Stimulated activated memory B cell treated with anti-CD40 and anti-IgM and Interleukin-4, amounts not matched to agents 10 μg/mL and 1 μg/mL and 100 μg/mL, for 72 hours (primary cell): ENCODE measurements at regions not wholly inside any gene's neighbourhood (a gene's known extent, or its start where the extent isn't known, plus 50 kb on each side); places are given as distances from the start of the nearest gene placed in this dataset.

Source experiments
- ATAC-seq: fragments of 150-1000 bp; cut with Tn5 transposase; 2 replicates; pipeline ENCODE4 v1.10.0; 2021
- H3K27ac Mint-ChIP-seq: one replicate; pipeline ENCODE4 v1.8.0; 2022; ENCODE audit warnings: mild to moderate bottlenecking, mixed read lengths
- H3K27me3 Mint-ChIP-seq: one replicate; pipeline ENCODE4 v1.8.0; 2022; ENCODE audit warnings: mixed read lengths
- H3K36me3 Mint-ChIP-seq: one replicate; pipeline ENCODE4 v1.8.0; 2022; ENCODE audit warnings: mixed read lengths
- H3K4me1 Mint-ChIP-seq: one replicate; pipeline ENCODE4 v1.8.0; 2022; ENCODE audit warnings: mixed read lengths
- H3K4me3 Mint-ChIP-seq: one replicate; pipeline ENCODE4 v1.8.0; 2022; ENCODE audit warnings: mild to moderate bottlenecking, moderate library complexity, mixed read lengths
- H3K9me3 Mint-ChIP-seq: one replicate; pipeline ENCODE4 v1.8.0; 2022; ENCODE audit warnings: mixed read lengths

DNA sequence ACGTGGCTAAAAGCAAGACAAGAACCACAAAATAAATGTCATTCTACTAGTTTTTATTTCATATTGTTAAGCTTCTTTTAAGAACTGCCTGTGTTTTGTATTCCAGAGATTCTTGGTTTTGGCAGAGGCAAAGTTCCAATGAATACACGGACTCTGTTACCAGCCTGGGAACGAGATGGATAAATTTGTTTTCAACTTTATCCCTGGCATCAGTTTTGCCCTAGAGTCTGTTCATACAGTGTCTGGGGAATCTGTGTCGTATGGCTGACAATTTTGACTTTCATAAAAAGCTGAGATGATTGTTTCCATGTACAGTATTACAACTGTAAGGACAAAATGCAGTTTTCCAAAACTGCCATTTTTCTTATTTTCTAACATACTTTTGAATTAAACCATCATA is 327.6 kb downstream of the TBC1D4 start:
- no peak overlapping the region for H3K27ac Mint-ChIP-seq
- peaks cover 12% of the 10 kb centered on the region for H3K9me3 Mint-ChIP-seq
- H3K36me3 Mint-ChIP-seq, result no peaks in the 10 kb centered on the region
- no peak overlapping the region for H3K4me3 Mint-ChIP-seq
- no peak for ATAC-seq
- H3K4me1 Mint-ChIP-seq, result no peaks in the 10 kb centered on the region
- H3K27me3 Mint-ChIP-seq, result no peaks in the 10 kb centered on the region

- no peak for ATAC-seq
- Mint-ChIP-seq H3K4me1 (no peaks in the 10 kb centered on the region), H3K36me3 (no peaks in the 10 kb centered on the region), H3K27me3 (no peaks in the 10 kb centered on the region), H3K27ac (no peak overlapping the region), H3K4me3 (no peak overlapping the region), H3K9me3 (peaks cover 12% of the 10 kb centered on the region)
Observed at GRCh38 chr13:75153834-75154233, 328.1 kb downstream of the TBC1D4 start.

DNA sequence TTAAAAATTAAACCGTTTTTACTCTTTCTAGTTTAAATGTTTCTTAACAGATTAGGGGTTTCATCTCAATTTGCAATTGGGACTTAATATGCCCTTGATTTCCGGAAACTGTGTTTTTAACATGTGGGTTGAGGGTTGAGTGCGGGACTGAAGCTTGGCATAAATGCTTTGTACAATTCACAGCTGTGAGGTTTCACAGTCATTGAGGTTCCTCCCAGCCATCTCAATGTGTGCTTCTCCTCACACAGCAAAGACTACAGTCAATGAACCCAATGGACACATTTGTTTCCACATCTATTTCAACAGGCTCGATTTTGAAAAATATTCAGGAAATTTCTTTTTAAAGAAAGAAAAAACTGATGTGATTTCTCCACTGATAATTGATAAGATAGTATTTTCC is 328.6 kb downstream of the TBC1D4 start:
- Mint-ChIP-seq H3K27me3 (no peaks in the 10 kb centered on the region), H3K36me3 (no peaks in the 10 kb centered on the region), H3K27ac (no peak overlapping the region), H3K9me3 (peaks cover 12% of the 10 kb centered on the region), H3K4me1 (no peaks in the 10 kb centered on the region), H3K4me3 (no peak overlapping the region)
- ATAC-seq, result no peak

DNA sequence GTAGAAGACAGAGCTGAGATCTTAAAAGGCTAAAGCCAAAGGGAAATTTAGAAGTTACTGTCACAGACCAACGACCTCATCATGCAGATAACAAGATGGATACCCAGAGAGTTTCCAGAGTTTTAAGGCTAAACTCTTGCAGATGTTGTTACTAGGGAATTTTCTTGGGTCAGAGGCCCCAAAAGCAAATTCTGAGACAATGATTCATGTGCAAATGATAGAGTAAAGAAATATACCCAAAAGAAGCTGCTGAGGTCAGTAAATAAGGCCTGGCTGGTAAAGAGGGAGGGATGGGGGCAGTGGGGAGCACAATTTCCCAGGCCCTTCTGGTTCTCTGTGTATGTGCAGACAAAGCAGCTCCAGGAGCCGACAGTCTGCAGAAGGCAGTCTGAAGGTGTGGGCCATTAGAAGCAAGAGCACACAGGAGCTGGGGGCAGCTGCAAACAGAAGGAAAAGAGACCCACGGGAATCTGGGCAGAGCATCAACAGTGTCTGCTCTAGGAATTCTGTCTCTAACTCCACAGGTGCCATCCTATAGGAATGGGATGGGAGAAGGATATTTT is 330.8 kb downstream of the TBC1D4 start:
- ATAC-seq, result no peak
- Mint-ChIP-seq H3K27me3 (no peaks in the 10 kb centered on the region), H3K4me1 (no peaks in the 10 kb centered on the region), H3K9me3 (peaks cover 10% of the 10 kb centered on the region), H3K4me3 (no peak overlapping the region), H3K36me3 (no peaks in the 10 kb centered on the region), H3K27ac (no peak overlapping the region)

- ATAC-seq, result no peak
- Mint-ChIP-seq H3K4me3 (no peak overlapping the region), H3K27me3 (no peaks in the 10 kb centered on the region), H3K4me1 (no peaks in the 10 kb centered on the region), H3K27ac (no peak overlapping the region), H3K36me3 (no peaks in the 10 kb centered on the region), H3K9me3 (peaks cover 9% of the 10 kb centered on the region)
Observed at GRCh38 chr13:75149776-75150175, 332.2 kb downstream of the TBC1D4 start.

GRCh38 chr13:75147946-75148345 is 334.0 kb downstream of the TBC1D4 start:
- no peaks in the 10 kb centered on the region for H3K27me3 Mint-ChIP-seq
- no peak overlapping the region for H3K27ac Mint-ChIP-seq
- H3K9me3 Mint-ChIP-seq, result peaks cover 8% of the 10 kb centered on the region

DNA sequence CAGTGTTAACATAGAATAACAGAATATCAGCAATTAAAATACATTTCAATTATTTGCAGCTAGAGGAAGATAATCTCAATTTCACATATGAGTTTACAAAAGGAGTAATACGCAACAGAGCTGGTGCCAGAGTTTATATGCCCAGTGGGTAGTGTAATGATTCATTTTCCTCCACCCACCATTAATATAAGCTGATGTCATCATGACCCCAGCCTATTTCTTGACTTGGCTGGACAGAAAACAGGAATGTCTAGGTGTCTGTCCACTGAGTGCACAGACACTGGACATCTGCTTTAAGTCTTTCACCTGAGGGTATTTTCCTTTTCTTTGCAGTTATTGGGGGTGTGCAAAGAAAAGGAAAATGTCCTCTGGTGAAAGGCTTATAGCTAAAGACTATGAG is 335.5 kb downstream of the TBC1D4 start:
- Mint-ChIP-seq H3K9me3 (no peaks in the 10 kb centered on the region), H3K27me3 (no peaks in the 10 kb centered on the region), H3K36me3 (no peaks in the 10 kb centered on the region), H3K4me3 (no peak overlapping the region), H3K27ac (no peak overlapping the region), H3K4me1 (no peaks in the 10 kb centered on the region)
- no peak for ATAC-seq

More at GRCh38 chr13:75147946-75148345, 334.0 kb downstream of the TBC1D4 start:
- Mint-ChIP-seq H3K4me3 (no peak overlapping the region), H3K4me1 (no peaks in the 10 kb centered on the region), H3K36me3 (no peaks in the 10 kb centered on the region)
- no peak for ATAC-seq

- Mint-ChIP-seq H3K4me3 (no peak overlapping the region), H3K27me3 (no peaks in the 10 kb centered on the region), H3K27ac (no peak overlapping the region), H3K36me3 (no peaks in the 10 kb centered on the region), H3K4me1 (no peaks in the 10 kb centered on the region), H3K9me3 (no peaks in the 10 kb centered on the region)
- no peak for ATAC-seq
Observed at GRCh38 chr13:75145927-75146326, 336.0 kb downstream of the TBC1D4 start.

- H3K4me1 Mint-ChIP-seq, result no peaks in the 10 kb centered on the region
- no peak for ATAC-seq
- no peak overlapping the region for H3K27ac Mint-ChIP-seq
- H3K36me3 Mint-ChIP-seq, result no peaks in the 10 kb centered on the region
- H3K27me3 Mint-ChIP-seq, result no peaks in the 10 kb centered on the region
- peaks cover 10% of the 10 kb centered on the region for H3K9me3 Mint-ChIP-seq
- H3K4me3 Mint-ChIP-seq, result no peak overlapping the region
Observed at GRCh38 chr13:75139291-75139690, 342.7 kb downstream of the TBC1D4 start.

GRCh38 chr13:75137911-75138571 is 343.9 kb downstream of the TBC1D4 start:
- ATAC-seq, result no peak
- Mint-ChIP-seq H3K36me3 (no peaks in the 10 kb centered on the region), H3K27ac (no peak overlapping the region), H3K4me1 (no peaks in the 10 kb centered on the region), H3K9me3 (peaks cover 10% of the 10 kb centered on the region), H3K27me3 (no peaks in the 10 kb centered on the region), H3K4me3 (no peak overlapping the region)

GRCh38 chr13:75136151-75136550 is 345.8 kb downstream of the TBC1D4 start:
- no peaks in the 10 kb centered on the region for H3K27me3 Mint-ChIP-seq
- no peak for ATAC-seq
- H3K9me3 Mint-ChIP-seq, result peaks cover 10% of the 10 kb centered on the region
- no peak overlapping the region for H3K27ac Mint-ChIP-seq
- H3K4me1 Mint-ChIP-seq, result no peaks in the 10 kb centered on the region
- no peak overlapping the region for H3K4me3 Mint-ChIP-seq
- H3K36me3 Mint-ChIP-seq, result no peaks in the 10 kb centered on the region

DNA sequence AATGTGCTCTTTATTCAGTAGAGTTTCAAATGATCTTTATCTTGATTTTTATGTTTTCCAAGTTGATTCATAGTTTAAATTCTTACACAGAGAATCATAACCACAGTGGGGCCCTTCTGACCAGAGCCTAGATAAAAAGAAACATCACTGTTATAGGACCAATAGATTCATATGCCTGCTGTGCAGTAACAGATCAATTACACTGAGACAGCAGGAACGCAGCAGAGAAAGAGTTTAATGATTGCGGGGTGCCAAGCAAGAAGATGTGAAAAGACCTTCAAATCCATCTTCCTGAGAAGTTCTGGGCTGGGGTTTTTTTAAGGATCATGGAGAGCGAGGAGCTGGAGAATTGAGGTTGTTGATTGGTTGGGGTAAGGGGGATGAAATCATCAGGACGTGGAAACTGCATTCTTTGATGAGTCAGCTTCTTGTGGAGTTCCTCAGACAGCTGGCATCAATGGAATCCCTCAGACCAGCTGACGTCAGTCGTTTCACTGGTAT is 346.6 kb downstream of the TBC1D4 start:
- peaks cover 10% of the 10 kb centered on the region for H3K9me3 Mint-ChIP-seq

DNA sequence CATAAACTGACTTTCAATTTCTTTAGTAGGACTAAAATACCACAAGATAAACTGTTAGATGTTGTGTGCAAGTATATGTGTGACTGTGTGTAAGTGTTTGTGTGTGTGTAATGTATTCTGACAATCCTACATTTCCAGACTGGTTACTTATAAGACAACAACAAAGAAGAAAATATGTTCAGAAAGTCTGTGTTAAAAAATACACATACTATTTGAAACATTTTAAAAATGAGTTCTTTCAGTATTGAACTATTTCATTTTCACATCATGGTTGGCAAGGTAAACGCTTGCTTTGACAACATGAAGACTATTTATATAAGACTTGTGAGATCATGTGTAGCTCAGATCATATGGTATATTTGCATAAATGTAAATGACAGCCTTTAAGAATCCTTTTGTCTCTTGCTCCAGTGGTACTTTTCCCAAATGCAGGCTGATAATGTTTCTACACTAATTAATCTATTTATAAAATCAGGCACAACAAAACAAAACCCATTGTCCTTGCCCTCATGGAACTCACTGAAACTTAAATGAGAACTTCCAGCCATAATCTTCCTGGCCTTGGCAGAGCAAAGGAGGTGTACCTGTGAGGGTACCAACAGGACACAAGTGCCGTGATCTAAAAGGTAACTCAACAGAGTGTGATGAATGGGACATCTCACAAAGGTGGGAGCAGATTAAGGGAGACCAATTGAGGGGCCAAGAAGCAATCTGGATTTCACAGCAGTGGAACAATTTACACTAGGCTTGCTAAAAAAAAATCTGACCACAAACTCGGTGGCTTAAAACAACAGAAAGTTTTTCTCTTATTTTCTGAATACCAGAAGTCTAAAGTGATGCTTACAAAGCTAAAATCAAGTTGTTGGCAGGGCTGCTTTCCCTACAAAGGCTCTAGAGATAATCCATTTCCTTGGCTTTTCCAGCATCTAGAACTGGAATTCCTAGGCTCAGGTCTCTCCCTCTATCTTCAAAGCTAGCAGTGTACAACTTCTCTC is 349.0 kb downstream of the TBC1D4 start:
- no peaks in the 10 kb centered on the region for H3K4me1 Mint-ChIP-seq
- no peak overlapping the region for H3K4me3 Mint-ChIP-seq
- no peak for ATAC-seq
- H3K36me3 Mint-ChIP-seq, result no peaks in the 10 kb centered on the region
- no peaks in the 10 kb centered on the region for H3K27me3 Mint-ChIP-seq
- H3K9me3 Mint-ChIP-seq, result peaks cover 4% of the 10 kb centered on the region
- H3K27ac Mint-ChIP-seq, result no peak overlapping the region

More for the DNA sequence above, 346.6 kb downstream of the TBC1D4 start:
- Mint-ChIP-seq H3K27me3 (no peaks in the 10 kb centered on the region), H3K4me3 (no peak overlapping the region), H3K36me3 (no peaks in the 10 kb centered on the region), H3K27ac (no peak overlapping the region), H3K4me1 (no peaks in the 10 kb centered on the region)
- no peak for ATAC-seq

DNA sequence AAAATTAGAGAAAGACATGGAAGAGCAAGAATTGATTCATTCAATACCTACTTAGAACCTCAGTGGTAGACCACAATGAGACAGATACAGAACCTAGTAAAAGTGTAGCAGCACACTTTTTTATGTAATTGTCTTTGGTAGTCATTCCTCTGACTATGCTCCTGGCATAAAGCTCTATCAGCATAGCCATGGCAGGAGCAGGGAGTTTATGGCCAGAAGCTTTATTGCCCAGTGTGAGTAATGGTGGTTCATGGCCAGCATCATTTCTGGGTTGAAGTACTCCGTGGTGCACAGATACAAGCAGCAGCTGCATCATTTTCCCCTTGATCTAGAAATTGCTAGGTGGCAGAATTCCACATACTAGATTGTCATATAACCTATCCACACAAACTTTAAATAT is 352.6 kb downstream of the TBC1D4 start:
- no peaks in the 10 kb centered on the region for H3K36me3 Mint-ChIP-seq
- no peaks in the 10 kb centered on the region for H3K4me1 Mint-ChIP-seq
- no peaks in the 10 kb centered on the region for H3K9me3 Mint-ChIP-seq
- H3K27me3 Mint-ChIP-seq, result no peaks in the 10 kb centered on the region
- no peak for ATAC-seq
- no peak overlapping the region for H3K4me3 Mint-ChIP-seq
- no peak overlapping the region for H3K27ac Mint-ChIP-seq

GRCh38 chr13:75124415-75124814 is 357.6 kb downstream of the TBC1D4 start:
- Mint-ChIP-seq H3K4me3 (no peak overlapping the region), H3K27ac (no peak overlapping the region), H3K4me1 (no peaks in the 10 kb centered on the region), H3K27me3 (no peaks in the 10 kb centered on the region), H3K36me3 (no peaks in the 10 kb centered on the region), H3K9me3 (no peaks in the 10 kb centered on the region)
- no peak for ATAC-seq
